HL-60 (cell line): ENCODE measurements at regions not wholly inside any gene's neighbourhood (a gene's known extent, or its start where the extent isn't known, plus 50 kb on each side); places are given as distances from the start of the nearest gene placed in this dataset.

Source experiments
- DNase-seq, 2 experiments: peaks; one replicate each; pipeline ENCODE4 v3.0.0-alpha.2; 2010 to 2020; ENCODE audit warnings: low read depth in 1 of 2, low spot score in 1 of 2
- H3K27ac ChIP-seq: fragments of 250-450 bp; sonication (Bioruptor Pico); replicated peaks from 2 replicates; pipeline ENCODE4 v1.5.1; 2020; ENCODE audit warnings: mild to moderate bottlenecking, moderate library complexity
- H3K27me3 ChIP-seq: fragments of 250-450 bp; sonication (Bioruptor Pico); 2 replicates; pipeline ENCODE4 v1.5.1; 2021; ENCODE audit warnings: mild to moderate bottlenecking, moderate library complexity; ENCODE audit not compliant: insufficient read depth, poor library complexity, severe bottlenecking
- H3K4me3 ChIP-seq: replicated peaks from 2 replicates; pipeline ENCODE4 v1.5.1; 2011; ENCODE audit warnings: mild to moderate bottlenecking, control low read depth, low read length; ENCODE audit not compliant: insufficient read depth
- CTCF ChIP-seq: IDR thresholded peaks from one replicate; pipeline ENCODE4 v1.5.1; 2011; ENCODE audit warnings: low read length, control low read depth, inconsistent platforms; ENCODE audit not compliant: insufficient read depth
- GABPA ChIP-seq: IDR thresholded peaks from 2 replicates; pipeline ENCODE4 v1.6.1; 2012; ENCODE audit warnings: low read depth
- POLR2AphosphoS5 ChIP-seq: IDR thresholded peaks from 2 replicates; pipeline ENCODE4 v1.6.1; 2012; ENCODE audit warnings: low read depth
- REST ChIP-seq: IDR thresholded peaks from 2 replicates; pipeline ENCODE4 v1.6.1; 2012; ENCODE audit warnings: low read depth; ENCODE audit not compliant: insufficient replicate concordance
- SPI1 ChIP-seq: IDR thresholded peaks from 2 replicates; pipeline ENCODE4 v1.6.1; 2012; ENCODE audit warnings: low read depth, mild to moderate bottlenecking, borderline replicate concordance

DNA sequence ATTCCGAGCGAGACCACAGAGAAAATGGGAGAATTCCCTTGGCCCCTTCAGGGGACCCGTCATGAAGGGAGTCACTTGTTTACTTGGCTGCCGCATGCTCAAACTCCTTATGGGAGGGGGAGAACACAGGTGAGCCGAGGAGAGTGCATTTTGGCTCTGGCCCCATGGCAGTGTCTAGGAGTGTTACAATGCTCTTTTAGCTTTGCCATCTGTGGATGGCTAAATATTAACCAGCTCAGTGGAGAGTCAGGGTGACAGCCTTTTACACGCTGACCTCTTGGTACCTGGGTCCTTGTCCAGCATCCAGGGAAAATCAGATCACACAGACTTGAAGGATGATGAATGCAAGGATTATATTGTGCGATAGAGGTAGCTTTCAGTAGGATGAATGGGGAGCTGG is 146.4 kb upstream of the ATXN7L3B start:
- no peak for DNase-seq
- H3K27ac ChIP-seq = no peak overlapping the region
- TF ChIP-seq POLR2AphosphoS5 (no peak), SPI1 (no peak), REST (no peak), GABPA (no peak), CTCF (no peak)

DNA sequence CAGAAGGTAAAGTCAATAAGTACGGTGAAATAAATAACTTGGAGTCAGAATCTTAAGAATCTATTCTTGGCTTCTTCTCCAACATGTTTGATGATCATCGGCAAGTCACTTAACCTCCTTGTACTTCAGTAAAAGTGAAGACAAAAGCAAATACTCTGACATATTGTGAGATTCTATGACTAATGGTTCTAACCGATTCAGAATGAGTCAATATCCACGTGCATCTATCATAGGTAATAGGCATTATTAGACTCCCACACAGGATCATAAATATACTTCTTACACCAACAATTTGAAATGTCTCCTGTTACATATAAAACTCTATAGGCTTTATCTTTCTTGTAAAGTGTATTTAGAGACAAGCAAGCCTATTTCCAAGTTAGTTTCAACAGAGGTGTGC is 144.4 kb upstream of the ATXN7L3B start:
- no peak for TF ChIP-seq CTCF
- no peak for TF ChIP-seq SPI1
- TF ChIP-seq GABPA = no peak
- TF ChIP-seq REST = no peak
- TF ChIP-seq POLR2AphosphoS5 = no peak
- Histone ChIP-seq H3K27me3 (no peaks in the 10 kb centered on the region), H3K27ac (no peak overlapping the region), H3K4me3 (no peak overlapping the region)
- DNase-seq = no peak

More for the DNA sequence above, 146.4 kb upstream of the ATXN7L3B start:
- no peak overlapping the region for H3K4me3 ChIP-seq
- H3K27me3 ChIP-seq = no peaks in the 10 kb centered on the region

DNA sequence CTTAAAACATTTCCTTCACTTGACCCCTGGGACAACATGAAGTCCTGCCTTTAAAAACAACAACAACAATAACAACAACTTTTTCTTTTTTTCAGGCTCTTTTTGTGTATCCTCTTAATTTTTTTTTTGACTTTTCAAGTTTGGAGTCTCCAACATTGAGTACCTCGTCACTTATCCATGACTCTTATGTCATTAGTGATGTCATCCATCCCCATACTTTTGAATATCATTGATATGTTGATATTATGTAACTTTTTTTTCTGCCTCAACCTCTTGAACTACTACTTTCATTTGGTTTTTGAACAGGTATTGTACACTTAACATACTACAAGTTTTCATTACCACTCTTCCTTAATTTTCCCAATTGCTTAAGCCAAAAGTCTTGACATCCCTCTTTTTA is 143.0 kb upstream of the ATXN7L3B start:
- H3K4me3 ChIP-seq = no peak overlapping the region
- DNase-seq = no peak
- no peaks in the 10 kb centered on the region for H3K27me3 ChIP-seq
- TF ChIP-seq CTCF = no peak
- no peak for TF ChIP-seq REST
- no peak for TF ChIP-seq SPI1
- no peak for TF ChIP-seq GABPA
- no peak for TF ChIP-seq POLR2AphosphoS5
- H3K27ac ChIP-seq = no peak overlapping the region
